GM19372 (cell line): ENCODE measurements at regions not wholly inside any gene's neighbourhood (a gene's known extent, or its start where the extent isn't known, plus 50 kb on each side); places are given as distances from the start of the nearest gene placed in this dataset.

ENCODE experiments used
- ATAC-seq: cut with Tn5 transposase; IDR thresholded peaks from one replicate; pipeline ENCODE4 v1.9.1; 2021; ENCODE audit warnings: mild to moderate bottlenecking, low read depth, moderate library complexity; ENCODE audit not compliant: unreplicated experiment

DNA sequence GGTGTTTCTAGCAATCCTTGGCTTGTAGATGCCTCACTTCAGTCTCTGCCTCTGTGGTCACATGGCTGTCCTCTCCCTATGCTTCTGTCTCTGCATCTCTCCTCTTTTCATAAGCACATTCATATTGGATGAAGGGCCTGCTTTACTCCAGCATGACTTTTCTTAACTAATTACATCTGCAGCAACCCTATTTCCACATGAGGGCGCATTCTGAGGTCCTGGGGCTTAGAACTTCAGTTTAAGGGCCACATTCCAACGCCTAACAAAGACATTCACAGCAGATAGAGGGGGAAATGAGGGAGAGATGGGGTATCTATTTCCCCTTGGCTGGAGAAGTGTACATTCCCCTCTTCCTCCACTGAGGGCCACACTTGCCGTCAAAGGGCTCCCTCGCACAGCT, 489.1 kb upstream of the SALL1 start:
- ATAC-seq, result no peak

DNA sequence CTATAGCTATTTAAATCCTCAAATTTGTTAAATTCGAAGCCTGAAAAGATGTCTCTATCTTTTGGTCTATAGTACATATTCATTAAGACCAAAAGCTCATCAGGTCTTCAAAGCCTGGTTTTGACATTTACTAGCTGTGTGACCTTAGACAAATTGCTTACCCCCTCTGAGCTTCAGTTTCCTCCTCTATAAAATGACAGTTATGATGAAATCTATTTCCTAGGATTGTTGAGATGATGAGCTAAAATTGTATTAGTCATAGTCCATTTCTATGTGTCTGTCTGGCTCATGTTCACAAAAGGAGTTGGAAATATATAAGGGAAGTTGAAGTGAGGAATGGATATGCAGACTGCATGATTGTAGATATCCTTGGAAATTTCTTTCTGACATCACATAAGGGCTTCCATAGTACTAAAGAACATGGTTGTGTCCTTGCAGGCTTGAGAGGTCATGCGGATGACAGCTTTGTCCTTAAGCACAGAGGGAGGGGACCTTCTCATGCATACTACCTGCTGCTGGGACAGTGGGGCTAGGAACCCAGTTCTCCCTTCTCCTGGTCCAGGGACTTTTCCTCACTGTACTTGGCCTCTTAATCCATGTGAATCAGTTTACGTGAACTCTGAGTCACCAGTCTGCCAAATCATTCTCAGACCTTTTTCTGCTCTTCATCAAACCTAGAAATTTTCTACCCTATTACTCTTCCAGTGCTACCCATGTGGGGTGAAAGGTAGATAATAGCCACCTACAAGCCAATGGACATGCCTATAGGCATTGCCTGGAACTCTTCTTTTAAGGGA, 487.5 kb upstream of the SALL1 start:
- ATAC-seq, result no peak

GRCh38 chr16:51637770-51638094, 486.7 kb upstream of the SALL1 start:
- no peak for ATAC-seq

DNA sequence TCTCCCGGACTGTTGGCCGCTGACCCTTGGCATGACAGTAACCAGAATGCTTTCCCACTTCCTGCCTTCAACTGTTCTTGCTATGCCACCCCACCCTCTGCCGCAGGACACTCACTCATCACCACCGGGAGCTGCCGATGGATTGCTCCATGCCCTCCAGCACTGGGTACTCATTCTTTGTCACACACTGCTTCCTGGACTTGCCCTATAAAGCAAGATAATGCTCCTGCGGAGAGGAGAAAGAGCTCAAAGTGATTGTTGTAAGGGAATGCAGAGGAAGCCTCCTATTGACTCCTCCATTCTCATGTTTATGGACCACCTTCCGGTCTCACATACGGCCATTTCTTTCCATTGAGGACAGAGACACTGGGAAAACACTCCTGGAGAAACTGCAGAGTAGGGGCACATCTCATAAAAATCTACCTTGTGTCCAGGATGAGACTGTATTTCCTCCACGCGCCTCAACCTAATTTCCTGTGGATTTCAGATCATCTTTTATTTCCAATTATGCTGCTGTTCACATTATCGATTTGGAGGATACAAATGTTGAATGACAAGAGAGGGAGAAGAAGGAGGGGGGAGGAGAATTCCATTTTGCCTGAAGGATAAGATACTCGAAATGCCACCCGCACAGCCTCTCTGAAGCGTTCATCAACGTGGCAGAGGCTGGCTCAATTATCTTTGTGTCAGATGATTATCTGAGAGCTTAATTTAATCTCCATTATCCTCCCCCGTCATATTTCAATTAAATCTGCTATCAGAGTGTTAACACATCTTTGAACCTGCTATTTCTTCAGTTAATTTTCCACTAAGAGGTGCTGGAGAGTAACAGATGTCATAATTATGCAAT, 486.1 kb upstream of the SALL1 start:
- ATAC-seq, result no peak

DNA sequence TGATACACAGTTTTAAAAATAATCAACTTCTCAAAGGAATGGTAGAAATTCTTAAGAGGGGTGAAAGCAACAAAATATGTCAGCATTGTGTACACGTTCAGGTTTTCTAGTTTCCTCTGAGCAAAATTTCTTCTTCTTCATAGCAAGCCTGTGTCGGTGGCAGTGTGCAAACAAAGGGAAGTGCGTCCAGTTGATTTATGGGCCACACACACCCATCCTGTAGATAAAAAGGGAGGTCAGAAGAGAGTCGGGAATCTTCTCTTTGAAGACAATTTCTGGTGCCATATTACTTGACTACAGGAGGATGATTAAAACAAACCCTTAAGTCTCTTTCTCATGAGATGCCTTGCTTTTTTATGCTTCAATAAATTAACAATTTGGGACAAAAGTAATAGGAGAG, 484.1 kb upstream of the SALL1 start:
- no peak for ATAC-seq

- no peak for ATAC-seq
Observed at GRCh38 chr16:51630076-51630475, 479.0 kb upstream of the SALL1 start.

DNA sequence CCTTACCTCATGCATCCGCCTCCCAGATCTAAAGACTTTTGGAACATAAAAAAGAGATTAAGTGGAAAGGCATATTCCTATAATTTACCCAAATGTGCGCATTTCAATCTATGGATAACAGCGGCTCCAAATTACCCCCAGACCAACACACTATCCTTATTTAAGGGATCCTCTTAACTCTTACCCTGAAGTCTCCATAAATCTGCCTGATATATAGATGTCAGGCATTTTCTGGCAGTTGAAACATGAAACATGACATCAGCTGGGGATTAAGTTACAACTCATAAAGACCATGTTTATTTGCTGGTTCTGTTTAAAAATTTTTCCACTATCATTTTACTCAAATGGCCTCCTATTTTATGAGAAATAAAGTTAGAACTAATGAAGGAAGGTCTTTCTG, 478.5 kb upstream of the SALL1 start:
- ATAC-seq, result no peak

DNA sequence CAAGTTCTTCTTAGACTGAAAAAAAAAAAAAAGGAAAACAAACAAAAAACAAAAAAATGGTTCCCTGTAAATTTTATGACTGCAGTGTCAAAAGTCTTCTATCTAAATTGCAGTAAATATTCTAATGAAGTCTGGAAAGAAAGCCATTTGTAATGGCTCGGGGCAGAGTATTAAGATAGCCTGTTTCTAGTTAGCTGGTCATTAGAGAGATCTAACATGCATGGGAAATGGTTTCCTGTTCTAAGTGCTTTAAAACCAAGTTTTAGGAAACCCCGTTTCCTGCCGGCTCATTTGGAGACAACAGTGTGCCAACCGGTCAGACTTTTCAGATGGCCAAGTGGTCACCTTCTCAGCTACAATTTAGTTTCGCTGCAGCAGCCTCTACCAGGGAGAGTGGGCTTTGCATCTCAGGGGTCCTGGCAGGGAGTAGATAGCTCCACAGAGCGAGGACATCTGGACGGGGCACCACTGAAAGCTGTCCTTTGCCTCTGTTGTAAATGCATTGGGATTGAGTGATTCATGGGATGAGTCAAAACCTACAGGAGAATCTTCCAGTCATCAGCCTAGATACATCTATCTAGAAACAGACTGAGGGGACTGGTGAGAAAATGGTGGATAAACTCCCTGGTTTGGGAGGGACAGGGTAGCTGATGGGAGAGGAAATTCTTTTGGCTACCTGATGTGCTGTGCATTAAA, 473.2 kb upstream of the SALL1 start:
- ATAC-seq, result no peak

- ATAC-seq, result no peak
Observed at GRCh38 chr16:51621610-51622009, 470.5 kb upstream of the SALL1 start.

GRCh38 chr16:51615141-51615540, 464.1 kb upstream of the SALL1 start:
- ATAC-seq, result no peak

GRCh38 chr16:51607201-51607651, 456.2 kb upstream of the SALL1 start:
- ATAC-seq, result no peak

DNA sequence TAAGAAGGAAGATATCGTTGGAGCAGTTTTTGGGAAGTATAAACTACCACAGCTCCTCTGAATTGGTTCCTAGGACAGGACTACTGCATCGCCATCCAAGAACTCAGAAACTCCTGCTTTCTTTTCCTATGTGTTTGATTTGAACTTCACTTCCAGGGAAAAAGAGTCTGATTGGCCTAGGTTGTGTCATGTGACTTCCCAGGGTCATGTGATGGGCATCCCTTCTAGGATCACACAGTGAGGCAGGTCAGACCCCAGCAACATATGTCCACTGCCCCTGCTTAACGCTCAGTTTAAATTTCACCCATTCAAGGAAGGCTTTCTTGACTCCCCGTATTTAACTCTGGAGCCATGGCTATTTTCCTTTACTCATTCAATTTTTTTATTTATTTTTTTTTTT, 445.2 kb upstream of the SALL1 start:
- ATAC-seq, result no peak

- no peak for ATAC-seq
Observed at GRCh38 chr16:51592535-51593300, 441.6 kb upstream of the SALL1 start.

- ATAC-seq, result no peak
Observed at GRCh38 chr16:51592001-51592501, 441.0 kb upstream of the SALL1 start.

DNA sequence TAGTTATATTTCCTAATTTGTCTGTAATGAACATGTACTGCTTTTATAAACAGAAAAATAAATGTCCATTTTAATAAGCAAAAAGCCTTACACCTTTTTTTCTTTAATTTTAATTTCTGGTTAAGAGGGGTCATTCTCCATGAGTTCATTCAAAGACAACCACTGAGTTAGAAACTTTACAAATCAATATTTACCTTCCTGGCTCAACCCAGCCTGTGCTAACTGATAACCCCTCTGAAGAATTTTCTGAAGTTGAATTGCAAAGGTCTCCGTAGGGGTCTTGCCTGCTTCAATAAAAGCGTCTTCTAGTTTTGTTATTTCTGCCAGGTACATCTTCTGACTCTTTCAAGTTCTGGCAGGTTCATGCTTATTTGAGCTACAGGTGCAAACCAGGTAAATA, 440.4 kb upstream of the SALL1 start:
- no peak for ATAC-seq

DNA sequence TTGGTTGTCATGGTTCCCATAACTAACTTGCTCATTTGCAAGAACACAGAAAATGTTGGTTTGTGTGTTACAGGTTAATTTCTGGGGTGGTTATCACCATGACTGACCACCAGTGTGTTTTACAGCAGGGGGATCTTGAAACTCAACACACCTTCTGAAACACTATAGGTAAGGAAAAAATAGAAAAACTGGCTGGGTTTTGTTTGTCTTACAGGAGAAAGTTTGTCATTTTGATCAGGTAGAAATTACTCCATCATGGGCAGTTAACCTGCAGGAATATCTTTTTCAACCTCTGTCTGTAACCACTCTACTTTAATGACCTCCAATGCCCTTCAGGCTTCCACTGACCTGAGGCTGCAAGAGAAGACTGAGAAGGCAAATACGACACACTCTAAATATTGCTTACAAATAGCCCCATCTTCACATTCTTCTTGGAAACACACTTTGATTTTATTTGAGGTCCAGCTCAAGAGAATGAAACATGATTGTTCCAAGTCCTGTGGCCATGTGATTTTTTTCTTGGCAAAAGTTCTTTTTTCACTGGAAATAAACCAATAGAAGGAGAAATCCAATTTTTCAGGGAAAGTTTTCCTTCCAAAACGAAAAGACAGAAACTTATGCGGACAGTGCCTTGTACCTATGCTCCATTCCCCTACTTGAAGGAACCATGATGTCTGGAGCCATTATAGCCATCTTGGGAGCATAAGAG, 428.7 kb upstream of the SALL1 start:
- no peak for ATAC-seq

GRCh38 chr16:51577621-51578303, 426.7 kb upstream of the SALL1 start:
- ATAC-seq, result no peak

DNA sequence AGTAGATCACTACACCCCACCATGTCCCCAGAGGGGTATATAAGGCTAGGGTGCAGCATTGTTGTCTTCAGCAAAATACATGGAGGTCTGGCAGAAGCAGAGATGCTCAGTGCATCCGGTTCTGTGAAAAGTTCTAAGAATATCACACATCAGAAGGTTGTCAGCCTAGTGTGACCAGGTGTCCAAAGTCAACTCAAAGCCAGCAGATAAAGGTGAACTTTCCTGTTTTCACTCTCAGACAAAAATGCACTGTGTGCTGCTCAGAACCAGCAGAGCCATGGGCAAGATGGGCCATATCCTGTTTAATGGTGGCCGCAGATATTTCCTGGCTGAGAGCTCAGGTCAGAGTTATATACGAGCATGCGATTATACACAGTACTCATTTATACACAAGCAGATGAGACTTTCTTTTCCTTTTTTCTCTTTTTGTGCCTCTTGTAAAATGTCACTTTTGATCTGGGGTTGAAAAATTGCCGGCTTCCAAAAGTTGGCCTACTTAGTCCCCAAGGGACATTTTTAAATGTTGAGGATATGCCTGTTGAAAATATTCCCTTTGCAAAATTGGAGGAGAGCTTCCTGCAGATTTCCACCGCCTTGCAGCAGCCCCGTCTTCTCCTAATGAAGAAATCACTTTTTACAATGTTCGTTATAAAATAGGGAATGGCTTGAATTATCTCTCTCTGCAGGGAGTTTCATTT, 425.6 kb upstream of the SALL1 start:
- no peak for ATAC-seq

DNA sequence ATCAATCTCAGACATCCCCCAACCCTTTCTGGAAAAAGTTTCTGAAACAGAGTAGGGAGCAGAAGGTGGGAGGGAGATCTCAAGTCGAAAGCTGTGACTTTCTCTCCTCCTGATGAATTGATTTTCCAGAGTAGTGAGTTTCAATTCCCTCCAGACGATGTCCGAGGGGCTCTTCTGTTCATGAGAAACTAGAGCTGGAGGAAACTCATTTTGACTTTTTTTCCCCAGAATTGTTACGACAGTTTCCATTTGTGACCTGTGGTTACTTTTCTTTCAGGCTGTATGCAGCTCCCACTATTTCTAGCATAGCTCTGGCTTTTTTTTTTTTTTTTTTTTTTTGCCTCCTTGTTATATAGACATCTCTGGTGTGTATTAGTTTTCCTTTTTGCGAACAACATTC, 422.1 kb upstream of the SALL1 start:
- no peak for ATAC-seq
